K562 (cell line): ENCODE measurements at regions not wholly inside any gene's neighbourhood (a gene's known extent, or its start where the extent isn't known, plus 50 kb on each side); places are given as distances from the start of the nearest gene placed in this dataset.
"Not testable (repeated sequence)": the region's sequence is repeated elsewhere in the genome, so short reads cannot be mapped to it uniquely, and the experiment has no call there.

Experiments used
- ATAC-seq: fragments of 200-7000 bp; cut with Tn5 transposase; 3 replicates; pipeline ENCODE4 v1.9.1; 2020; ENCODE audit warnings: moderate library complexity
- BruUV-seq: library from RNA; stranded (reverse); fragments of 400-500 nt; replicated peaks from 2 replicates; lab custom pipeline; 2021; lab: Mats Ljungman, UMichigan
- CTCF ChIA-PET: fragments of 300-600 bp; formaldehyde crosslinking; extraction: SDS; loops from one replicate; lab custom pipeline; 2021; ENCODE audit warnings: low intra/inter-chr PET ratio; lab: Yijun Ruan, JAX
- POLR2A ChIA-PET: fragments of 300-600, 350-650 bp; sonication (Branson Sonifier 250); formaldehyde crosslinking; extraction: SDS; loops from one replicate; lab custom pipeline; 2021; ENCODE audit warnings: antibody characterized with exemption, inconsistent platforms; lab: Yijun Ruan, JAX
- DNase-seq, 4 experiments: peaks; one replicate each; pipeline versions ENCODE4 v3.0.0 to v3.0.0-alpha.2; 2011 to 2018; ENCODE audit warnings: low spot score in 3 of 4, mixed read lengths in 3 of 4; ENCODE audit errors: extremely low read depth in 1 of 4
- FAIRE-seq: peaks from 2 replicates; lab custom pipeline; 2011; peaks lifted over from hg19 to GRCh38; lab: Jason Lieb, UNC
- H2AFZ ChIP-seq: 2 replicates; pipeline ENCODE4 v1.6.0; 2011; ENCODE audit warnings: low read depth, low read length, control low read depth, inconsistent platforms
- H3K27ac ChIP-seq: fragments of 200-600 bp; 3 replicates; pipeline ENCODE4 v1.8.0; 2011; ENCODE audit warnings: low read depth, mild to moderate bottlenecking, control low read depth, inconsistent platforms, low read length, moderate library complexity, mixed read lengths; ENCODE audit errors: extremely low read depth
- H3K27me3 ChIP-seq, 2 experiments: fragments of 300-600 bp in 1 of 2; 2 replicates in 1 of 2; 3 replicates in 1 of 2; pipeline versions ENCODE4 v1.6.0 to v1.8.0; 2011; ENCODE audit warnings: inconsistent platforms in 2 of 2, low read length in 2 of 2, mild to moderate bottlenecking in 1 of 2, mixed read lengths in 1 of 2, moderate library complexity in 1 of 2; ENCODE audit not compliant: control insufficient read depth in 2 of 2, insufficient read depth in 2 of 2
- H3K36me3 ChIP-seq: fragments of 300-600 bp; 3 replicates; pipeline ENCODE4 v1.8.0; 2011; ENCODE audit warnings: mild to moderate bottlenecking, low read length, inconsistent platforms; ENCODE audit not compliant: control insufficient read depth, insufficient read depth
- H3K4me1 ChIP-seq, 2 experiments: fragments of 200-600 bp in 1 of 2; replicated peaks in 1 of 2; 2 replicates in 1 of 2; 3 replicates in 1 of 2; pipeline versions ENCODE4 v1.5.1 to v1.8.0; 2011; ENCODE audit warnings: inconsistent platforms in 2 of 2, low read length in 2 of 2, mild to moderate bottlenecking in 1 of 2, mixed read lengths in 1 of 2, moderate library complexity in 1 of 2; ENCODE audit not compliant: control insufficient read depth in 2 of 2, insufficient read depth in 2 of 2
- H3K4me2 ChIP-seq: 2 replicates; pipeline ENCODE4 v1.6.1; 2011; ENCODE audit warnings: low read length, control low read depth, inconsistent platforms, mixed read lengths; ENCODE audit not compliant: insufficient read depth
- H3K4me3 ChIP-seq: fragments of 200-600 bp; sonication (generic), shearing (Covaris generic); 2 replicates; pipeline ENCODE4 v1.5.1; 2016; ENCODE audit warnings: control low read depth, inconsistent platforms
- H3K79me2 ChIP-seq: fragments of 200-600 bp; 3 replicates; pipeline ENCODE4 v1.8.0; 2011; ENCODE audit warnings: low read length, inconsistent platforms; ENCODE audit not compliant: control insufficient read depth, insufficient read depth
- H3K9ac ChIP-seq, 2 experiments: 2 replicates each; pipeline versions ENCODE4 v1.6.0 to v1.6.1; 2011; ENCODE audit warnings: low read depth in 2 of 2, low read length in 2 of 2, control low read depth in 1 of 2, inconsistent platforms in 1 of 2, mild to moderate bottlenecking in 1 of 2, mixed read lengths in 1 of 2; ENCODE audit not compliant: insufficient read depth in 1 of 2
- H3K9me1 ChIP-seq: one replicate; pipeline ENCODE4 v1.6.0; 2011; ENCODE audit warnings: inconsistent platforms, mild to moderate bottlenecking, low read length, moderate library complexity; ENCODE audit not compliant: control insufficient read depth, insufficient read depth
- H3K9me3 ChIP-seq: replicated peaks from 2 replicates; pipeline ENCODE4 v1.5.1; 2011; ENCODE audit warnings: low read depth, low read length, inconsistent platforms; ENCODE audit not compliant: control insufficient read depth, insufficient read depth
- H4K20me1 ChIP-seq: replicated peaks from 2 replicates; pipeline ENCODE4 v1.6.1; 2011; ENCODE audit warnings: low read length, inconsistent platforms, mixed read lengths; ENCODE audit not compliant: control insufficient read depth, insufficient read depth
- USF2 ChIP-seq: sonication (generic); formaldehyde crosslinking; IDR thresholded peaks from 2 replicates; pipeline ENCODE4 v1.5.0; 2020; ENCODE audit warnings: missing genetic modification reagents
- WGBS: fragments of 100-300 bp; shearing (Covaris generic); methylation state at CpG from one replicate; pipeline ENCODE4 v1.1.6; 2016; ENCODE audit warnings: low coverage, mixed read lengths; ENCODE audit not compliant: insufficient coverage; ENCODE audit errors: missing lambda C conversion rate; 5-methylcytosine and 5-hydroxymethylcytosine counted together
- in situ Hi-C: fragments of 300-500 bp; cut with MboI; formaldehyde crosslinking; loops from 4 replicates; pipeline ENCODE4 v1.15.0; 2018; ENCODE audit warnings: inconsistent platforms, mixed read lengths
- intact Hi-C: fragments of 100-400 bp; cut with micrococcal nuclease; formaldehyde crosslinking; loops from 2 replicates; pipeline ENCODE4 v1.14.2; 2022
- TF ChIP-seq, protein P1 (sequence below): sonication (generic); formaldehyde crosslinking; IDR thresholded peaks from 2 replicates; pipeline ENCODE4 v1.9.0; 2022; ENCODE audit warnings: mild to moderate bottlenecking, missing genetic modification reagents
- TF ChIP-seq, protein P2 (sequence below): fragments of 450-650 bp; formaldehyde crosslinking; IDR thresholded peaks from 2 replicates; pipeline ENCODE4 v1.4.0; 2020; ENCODE audit warnings: mild to moderate bottlenecking, mixed read lengths

DNA sequence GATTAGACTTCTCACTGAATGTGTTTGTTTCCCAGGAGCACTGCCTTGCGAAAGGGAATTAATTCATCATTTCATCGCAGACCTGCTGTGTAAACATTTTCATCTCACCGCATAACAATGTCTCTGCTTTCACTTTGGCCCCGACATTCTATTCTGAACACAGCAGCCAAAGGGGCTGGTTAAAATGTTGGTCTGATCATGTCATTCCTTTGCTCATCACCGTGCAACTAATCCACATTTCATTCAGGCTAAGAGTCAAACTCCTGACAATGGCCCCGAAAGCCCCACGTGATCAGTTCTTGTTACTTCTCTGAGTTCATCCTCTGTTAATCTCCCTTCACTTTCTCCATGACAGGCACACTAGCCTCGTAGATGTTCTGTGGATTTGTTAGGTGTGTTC is 57.1 kb upstream of the BDP1 start:
- DNase-seq, result peak in 1 of 4 experiments; percentile 13
- H3K4me2 ChIP-seq, BruUV-seq, H4K20me1 ChIP-seq, FAIRE-seq, H3K9me1 ChIP-seq, H3K9ac ChIP-seq, CTCF ChIA-PET, H3K4me3 ChIP-seq, H3K27ac ChIP-seq, H3K79me2 ChIP-seq, intact Hi-C loops, H3K27me3 ChIP-seq, POLR2A ChIA-PET: not testable (repeated sequence)
- 49% methylated on average over 4 of the region's 8 CpGs for WGBS
- peak overlapping the region; percentile 86 for H2AFZ ChIP-seq
- peak; percentile 49 for TF ChIP-seq USF2 (CRISPR knock-in tag)
- TF ChIP-seq, protein P1, sequence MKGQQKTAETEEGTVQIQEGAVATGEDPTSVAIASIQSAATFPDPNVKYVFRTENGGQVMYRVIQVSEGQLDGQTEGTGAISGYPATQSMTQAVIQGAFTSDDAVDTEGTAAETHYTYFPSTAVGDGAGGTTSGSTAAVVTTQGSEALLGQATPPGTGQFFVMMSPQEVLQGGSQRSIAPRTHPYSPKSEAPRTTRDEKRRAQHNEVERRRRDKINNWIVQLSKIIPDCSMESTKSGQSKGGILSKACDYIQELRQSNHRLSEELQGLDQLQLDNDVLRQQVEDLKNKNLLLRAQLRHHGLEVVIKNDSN (CRISPR knock-in tag), result peak; percentile 27; the same call in 1 of the 2 replicates
- TF ChIP-seq, protein P2, sequence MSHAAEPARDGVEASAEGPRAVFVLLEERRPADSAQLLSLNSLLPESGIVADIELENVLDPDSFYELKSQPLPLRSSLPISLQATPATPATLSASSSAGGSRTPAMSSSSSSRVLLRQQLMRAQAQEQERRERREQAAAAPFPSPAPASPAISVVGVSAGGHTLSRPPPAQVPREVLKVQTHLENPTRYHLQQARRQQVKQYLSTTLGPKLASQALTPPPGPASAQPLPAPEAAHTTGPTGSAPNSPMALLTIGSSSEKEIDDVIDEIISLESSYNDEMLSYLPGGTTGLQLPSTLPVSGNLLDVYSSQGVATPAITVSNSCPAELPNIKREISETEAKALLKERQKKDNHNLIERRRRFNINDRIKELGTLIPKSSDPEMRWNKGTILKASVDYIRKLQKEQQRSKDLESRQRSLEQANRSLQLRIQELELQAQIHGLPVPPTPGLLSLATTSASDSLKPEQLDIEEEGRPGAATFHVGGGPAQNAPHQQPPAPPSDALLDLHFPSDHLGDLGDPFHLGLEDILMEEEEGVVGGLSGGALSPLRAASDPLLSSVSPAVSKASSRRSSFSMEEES (CRISPR knock-in tag), result peak; percentile 27; the same call in 1 of the 2 replicates
- TF ChIP-seq, all 486 proteins: peak for 3; not testable (repeated sequence) for 483
- H3K4me1 ChIP-seq, in situ Hi-C loops, H3K36me3 ChIP-seq, H3K9me3 ChIP-seq: not testable (repeated sequence)
- ATAC-seq, result peak; percentile 57
